Stomach (tissue), 8 donors: ENCODE measurements at regions not wholly inside any gene's neighbourhood (a gene's known extent, or its start where the extent isn't known, plus 50 kb on each side); places are given as distances from the start of the nearest gene placed in this dataset.
A peak's percentile ranks its signal among the peaks of the same experiment; 100 is the strongest.
"Not testable (repeated sequence)": the region's sequence is repeated elsewhere in the genome, so short reads cannot be mapped to it uniquely, and the experiment has no call there.

ENCODE experiments used
- DNase-seq, 2 donors: peaks; one replicate each; pipeline versions ENCODE4 v3.0.0 to v3.0.0-alpha.2; 2013 to 2019
- H3K27ac ChIP-seq, 5 donors: fragments of 200-600 bp in 4 of 5; sonication (generic) in 4 of 5; one replicate each; pipeline ENCODE4 v1.5.1; 2013 to 2019; ENCODE audit warnings: mild to moderate bottlenecking in 1 of 5, moderate library complexity in 1 of 5
- H3K27me3 ChIP-seq, 3 donors: fragments of 200-600 bp; sonication (generic); one replicate each; pipeline ENCODE4 v1.5.1; 2017 to 2019; ENCODE audit warnings: mixed run types in 1 of 3
- H3K36me3 ChIP-seq, 4 donors: fragments of 200-600 bp; sonication (generic); 1 replicate in 3 of 4; 2 replicates in 1 of 4; pipeline ENCODE4 v1.5.1; 2016 to 2019
- H3K4me1 ChIP-seq, 4 donors: fragments of 200-600 bp; sonication (generic); one replicate each; pipeline ENCODE4 v1.5.1; 2016 to 2019
- H3K4me3 ChIP-seq, 4 donors: fragments of 200-600 bp; sonication (generic) in 3 of 4; one replicate each; pipeline ENCODE4 v1.5.1; 2016 to 2019; ENCODE audit warnings: mild to moderate bottlenecking in 1 of 4
- H3K9me3 ChIP-seq, 4 donors: fragments of 200-600 bp; sonication (generic); one replicate each; pipeline ENCODE4 v1.5.1; 2016 to 2019
- CTCF ChIP-seq, 7 experiments: fragments of 450-650 bp in 4 of 7; fragments of 200-600 bp in 3 of 7; sonication (generic) in 3 of 7; IDR thresholded peaks; one replicate each; pipeline ENCODE4 v1.5.1; 2016 to 2019; ENCODE audit warnings: antibody characterized with exemption in 7 of 7, control low read depth in 2 of 7, mild to moderate bottlenecking in 1 of 7
- EP300 ChIP-seq: sonication (generic); formaldehyde crosslinking; IDR thresholded peaks from one replicate; pipeline ENCODE4 v1.6.1; 2017; ENCODE audit warnings: antibody characterized with exemption
- POLR2A ChIP-seq, 4 donors: fragments of 450-650 bp; IDR thresholded peaks; one replicate each; pipeline ENCODE4 v1.6.1; 2016; ENCODE audit warnings: antibody characterized with exemption in 4 of 4, control low read depth in 2 of 4, mild to moderate bottlenecking in 1 of 4, moderate library complexity in 1 of 4
- POLR2AphosphoS5 ChIP-seq, 3 donors: sonication (generic); formaldehyde crosslinking; IDR thresholded peaks; one replicate each; pipeline ENCODE4 v1.6.1; 2016; ENCODE audit warnings: antibody characterized with exemption in 3 of 3
- WGBS, 5 donors: extraction: QIAGEN DNeasy Blood & Tissue Kit in 3 of 5; methylation state at CpG; one replicate each; pipeline versions ENCODE4 v1.1.5 to v1.1.7; 2013 to 2018; 5-methylcytosine and 5-hydroxymethylcytosine counted together
- intact Hi-C: fragments of 100-400 bp; cut with DNase I; formaldehyde crosslinking; loops from one replicate; pipeline ENCODE4 v1.15.1; 2023; ENCODE audit warnings: low total_unique reads
- donor health status: healthy with polysubstance abuse.
- donor health status: Bipolar disorder and iron deficiency.
- donor health status: healthy.

- intact Hi-C loops = no loop called here
- H3K36me3 ChIP-seq = no peaks in the 10 kb centered on the region
- TF ChIP-seq CTCF (IDR thresholded peaks at IDR 0.05) (no peak), EP300 (no peak), POLR2AphosphoS5 (IDR thresholded peaks at IDR 0.05) (no peak), POLR2A (IDR thresholded peaks at IDR 0.05) (no peak)
- H3K27ac ChIP-seq = no peak overlapping the region
- H3K4me3 ChIP-seq = no peak overlapping the region
- H3K9me3 ChIP-seq = peaks cover 0 to 8% (median 3%) of the 10 kb centered on the region in 4 donors
- no peaks in the 10 kb centered on the region for H3K27me3 ChIP-seq
- 50 to 73% (median 65%) methylated on average over 1 of the region's 1 CpG for WGBS, 5 donors
- no peak for DNase-seq
- no peaks in the 10 kb centered on the region for H3K4me1 ChIP-seq
Observed at GRCh38 chr1:99429754-99430153, 165.5 kb downstream of the PLPPR4 start.

- intact Hi-C loops = no loop called here
- WGBS, 5 donors = 82 to 90% (median 88%) methylated on average over 4 of the region's 4 CpGs
- no peaks in the 10 kb centered on the region for H3K9me3 ChIP-seq
- TF ChIP-seq POLR2AphosphoS5 (IDR thresholded peaks at IDR 0.05) = no peak
- no peak for TF ChIP-seq EP300
- no peak for TF ChIP-seq CTCF (IDR thresholded peaks at IDR 0.05)
- TF ChIP-seq POLR2A (IDR thresholded peaks at IDR 0.05) = no peak
- DNase-seq = no peak
- H3K4me3 ChIP-seq = no peak overlapping the region
- H3K36me3 ChIP-seq = no peaks in the 10 kb centered on the region
- no peak overlapping the region for H3K27ac ChIP-seq
- no peaks in the 10 kb centered on the region for H3K27me3 ChIP-seq
- H3K4me1 ChIP-seq = no peaks in the 10 kb centered on the region
Observed at GRCh38 chr1:99438656-99439230, 174.5 kb downstream of the PLPPR4 start.

- Histone ChIP-seq H3K27ac (no peak overlapping the region), H3K27me3 (no peaks in the 10 kb centered on the region), H3K4me3 (no peak overlapping the region), H3K9me3 (no peaks in the 10 kb centered on the region), H3K4me1 (no peaks in the 10 kb centered on the region), H3K36me3 (no peaks in the 10 kb centered on the region)
- intact Hi-C loops = no loop called here
- DNase-seq = peak in 1 of 2 donors; percentile 19
- no peak for TF ChIP-seq POLR2AphosphoS5 (IDR thresholded peaks at IDR 0.05)
- no peak for TF ChIP-seq CTCF (IDR thresholded peaks at IDR 0.05)
- TF ChIP-seq EP300 = no peak
- no peak for TF ChIP-seq POLR2A (IDR thresholded peaks at IDR 0.05)
- 64 to 77% (median 71%) methylated on average over 3 of the region's 3 CpGs for WGBS, 5 donors
Observed at GRCh38 chr1:99439433-99440075, 175.3 kb downstream of the PLPPR4 start.

- Histone ChIP-seq H3K27ac (no peak overlapping the region), H3K4me1 (no peaks in the 10 kb centered on the region), H3K36me3 (no peaks in the 10 kb centered on the region), H3K9me3 (no peaks in the 10 kb centered on the region), H3K27me3 (no peaks in the 10 kb centered on the region), H3K4me3 (no peak overlapping the region)
- no peak for TF ChIP-seq POLR2A (IDR thresholded peaks at IDR 0.05)
- TF ChIP-seq POLR2AphosphoS5 (IDR thresholded peaks at IDR 0.05) = no peak
- no peak for TF ChIP-seq CTCF (IDR thresholded peaks at IDR 0.05)
- no peak for TF ChIP-seq EP300
- DNase-seq = peak in 1 of 2 donors; percentile 12
- WGBS, 5 donors = 51 to 62% (median 60%) methylated on average over 6 of the region's 6 CpGs
- intact Hi-C loops = no loop called here
Observed at GRCh38 chr1:99441299-99442095, 177.2 kb downstream of the PLPPR4 start.

GRCh38 chr1:99444211-99444927 is 180.1 kb downstream of the PLPPR4 start:
- intact Hi-C loops, H3K4me1 ChIP-seq, DNase-seq, H3K27me3 ChIP-seq, H3K9me3 ChIP-seq, H3K36me3 ChIP-seq, H3K4me3 ChIP-seq, H3K27ac ChIP-seq: not testable (repeated sequence)
- 88 to 92% (median 90%) methylated on average over 6 of the region's 6 CpGs for WGBS, 5 donors
